HG03025 (cell line): ENCODE measurements at regions not wholly inside any gene's neighbourhood (a gene's known extent, or its start where the extent isn't known, plus 50 kb on each side); places are given as distances from the start of the nearest gene placed in this dataset.

Experiments
- ATAC-seq: cut with Tn5 transposase; IDR thresholded peaks from one replicate; pipeline ENCODE4 v1.9.1; 2021; ENCODE audit warnings: mild to moderate bottlenecking, moderate library complexity; ENCODE audit not compliant: unreplicated experiment, low FRiP score

- ATAC-seq, result no peak
Measured at GRCh38 chr12:78483767-78484315, 380.7 kb upstream of the SYT1 start.

- ATAC-seq, result no peak
Measured at GRCh38 chr12:78489990-78490389, 374.6 kb upstream of the SYT1 start.

GRCh38 chr12:78490861-78491260, 373.7 kb upstream of the SYT1 start:
- ATAC-seq, result no peak

GRCh38 chr12:78494911-78495310, 369.7 kb upstream of the SYT1 start:
- ATAC-seq, result no peak

GRCh38 chr12:78501825-78502224, 362.7 kb upstream of the SYT1 start:
- no peak for ATAC-seq

GRCh38 chr12:78519422-78519821, 345.2 kb upstream of the SYT1 start:
- no peak for ATAC-seq

- no peak for ATAC-seq
Measured at GRCh38 chr12:78530100-78530765, 334.3 kb upstream of the SYT1 start.

- no peak for ATAC-seq
Measured at GRCh38 chr12:78531831-78532458, 332.6 kb upstream of the SYT1 start.

GRCh38 chr12:78534311-78534710, 330.3 kb upstream of the SYT1 start:
- ATAC-seq, result no peak

- no peak for ATAC-seq
Measured at GRCh38 chr12:78540606-78541336, 323.8 kb upstream of the SYT1 start.

- no peak for ATAC-seq
Measured at GRCh38 chr12:78550831-78551230, 313.7 kb upstream of the SYT1 start.

GRCh38 chr12:78555802-78556201, 308.8 kb upstream of the SYT1 start:
- no peak for ATAC-seq

GRCh38 chr12:78556651-78557050, 307.9 kb upstream of the SYT1 start:
- ATAC-seq, result no peak

GRCh38 chr12:78559416-78559815, 305.2 kb upstream of the SYT1 start:
- no peak for ATAC-seq

- no peak for ATAC-seq
Measured at GRCh38 chr12:78559886-78560285, 304.7 kb upstream of the SYT1 start.

- ATAC-seq, result no peak
Measured at GRCh38 chr12:78560633-78561032, 303.9 kb upstream of the SYT1 start.

- no peak for ATAC-seq
Measured at GRCh38 chr12:78562368-78563205, 302.0 kb upstream of the SYT1 start.

GRCh38 chr12:78563826-78564225, 300.7 kb upstream of the SYT1 start:
- ATAC-seq, result no peak

GRCh38 chr12:78566456-78566855, 298.1 kb upstream of the SYT1 start:
- ATAC-seq, result no peak

GRCh38 chr12:78568321-78569020, 296.1 kb upstream of the SYT1 start:
- ATAC-seq, result no peak
